ENCODE measurements at regions not wholly inside any gene's neighbourhood (a gene's known extent, or its start where the extent isn't known, plus 50 kb on each side); places are given as distances from the start of the nearest gene placed in this dataset.

GRCh38 chr4:147396105-147396504 lies 84.8 kb upstream of the EDNRA start:
- no peak for DNase-seq (ENCODE audit: insufficient read length, low spot score, missing footprints)
- TF ChIP-seq, protein P1, sequence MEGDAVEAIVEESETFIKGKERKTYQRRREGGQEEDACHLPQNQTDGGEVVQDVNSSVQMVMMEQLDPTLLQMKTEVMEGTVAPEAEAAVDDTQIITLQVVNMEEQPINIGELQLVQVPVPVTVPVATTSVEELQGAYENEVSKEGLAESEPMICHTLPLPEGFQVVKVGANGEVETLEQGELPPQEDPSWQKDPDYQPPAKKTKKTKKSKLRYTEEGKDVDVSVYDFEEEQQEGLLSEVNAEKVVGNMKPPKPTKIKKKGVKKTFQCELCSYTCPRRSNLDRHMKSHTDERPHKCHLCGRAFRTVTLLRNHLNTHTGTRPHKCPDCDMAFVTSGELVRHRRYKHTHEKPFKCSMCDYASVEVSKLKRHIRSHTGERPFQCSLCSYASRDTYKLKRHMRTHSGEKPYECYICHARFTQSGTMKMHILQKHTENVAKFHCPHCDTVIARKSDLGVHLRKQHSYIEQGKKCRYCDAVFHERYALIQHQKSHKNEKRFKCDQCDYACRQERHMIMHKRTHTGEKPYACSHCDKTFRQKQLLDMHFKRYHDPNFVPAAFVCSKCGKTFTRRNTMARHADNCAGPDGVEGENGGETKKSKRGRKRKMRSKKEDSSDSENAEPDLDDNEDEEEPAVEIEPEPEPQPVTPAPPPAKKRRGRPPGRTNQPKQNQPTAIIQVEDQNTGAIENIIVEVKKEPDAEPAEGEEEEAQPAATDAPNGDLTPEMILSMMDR (IDR thresholded peaks at IDR 0.05; ENCODE audit: extremely low read depth, low read depth, low read length): no peak

GRCh38 chr4:147398556-147398955 lies 82.3 kb upstream of the EDNRA start:
- H3K4me1 ChIP-seq (ENCODE audit: insufficient read depth, low read length): no peaks in the 10 kb centered on the region
- TF ChIP-seq, protein P1 (IDR thresholded peaks at IDR 0.05; ENCODE audit: extremely low read depth, low read depth, low read length): no peak
- DNase-seq (ENCODE audit: insufficient read length, low spot score, missing footprints): no peak
- H4K20me1 ChIP-seq (ENCODE audit: insufficient read depth, low read length): no peaks in the 10 kb centered on the region
- H3K27ac ChIP-seq (ENCODE audit: low read depth, low read length): no peak overlapping the region
- no peak overlapping the region for H3K4me3 ChIP-seq (ENCODE audit: insufficient read depth, low read length)
- no peak overlapping the region for H3K4me2 ChIP-seq (ENCODE audit: insufficient read depth, low read length)
- no peaks in the 10 kb centered on the region for H3K9me3 ChIP-seq (ENCODE audit: low read depth, low read length)
- no peaks in the 10 kb centered on the region for H3K36me3 ChIP-seq (ENCODE audit: insufficient read depth, low read length)
- H3K27me3 ChIP-seq (ENCODE audit: insufficient read depth, low read length): no peaks in the 10 kb centered on the region
- no peak overlapping the region for H2AFZ ChIP-seq (ENCODE audit: low read length)
- no peaks in the 10 kb centered on the region for H3K79me2 ChIP-seq (ENCODE audit: insufficient read depth, low read length)

More at GRCh38 chr4:147396105-147396504, 84.8 kb upstream of the EDNRA start:
- H3K27me3 ChIP-seq (ENCODE audit: insufficient read depth, low read length): no peaks in the 10 kb centered on the region
- H3K36me3 ChIP-seq (ENCODE audit: insufficient read depth, low read length): no peaks in the 10 kb centered on the region
- no peaks in the 10 kb centered on the region for H3K9me3 ChIP-seq (ENCODE audit: low read depth, low read length)
- H3K4me2 ChIP-seq (ENCODE audit: insufficient read depth, low read length): no peak overlapping the region
- H3K79me2 ChIP-seq (ENCODE audit: insufficient read depth, low read length): no peaks in the 10 kb centered on the region
- no peak overlapping the region for H3K27ac ChIP-seq (ENCODE audit: low read depth, low read length)
- no peak overlapping the region for H3K4me3 ChIP-seq (ENCODE audit: insufficient read depth, low read length)
- H3K4me1 ChIP-seq (ENCODE audit: insufficient read depth, low read length): no peaks in the 10 kb centered on the region
- no peaks in the 10 kb centered on the region for H4K20me1 ChIP-seq (ENCODE audit: insufficient read depth, low read length)
- no peak overlapping the region for H2AFZ ChIP-seq (ENCODE audit: low read length)

DNA sequence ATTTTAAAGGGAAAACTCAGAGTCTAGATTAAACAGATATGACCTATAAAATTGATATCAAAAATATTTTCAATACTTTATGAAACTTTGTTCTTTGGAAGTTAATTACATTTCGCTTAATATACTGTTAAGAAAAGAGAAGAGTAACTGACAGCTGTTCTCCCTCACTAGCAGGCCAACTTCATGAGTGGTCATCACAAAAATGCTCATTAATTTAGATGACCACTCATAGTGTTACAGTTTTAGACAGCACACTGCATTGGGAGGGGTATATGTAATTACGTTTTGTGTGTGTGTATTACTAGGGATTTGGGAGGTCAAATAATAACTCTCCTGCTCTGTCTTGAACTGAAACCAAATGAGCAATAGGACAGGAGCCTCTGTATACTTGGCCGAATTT lies 80.2 kb upstream of the EDNRA start:
- Histone ChIP-seq H4K20me1 (ENCODE audit: insufficient read depth, low read length) (no peaks in the 10 kb centered on the region), H3K4me1 (ENCODE audit: insufficient read depth, low read length) (no peaks in the 10 kb centered on the region), H3K4me3 (ENCODE audit: insufficient read depth, low read length) (no peak overlapping the region), H3K9me3 (ENCODE audit: low read depth, low read length) (no peaks in the 10 kb centered on the region), H2AFZ (ENCODE audit: low read length) (no peak overlapping the region), H3K4me2 (ENCODE audit: insufficient read depth, low read length) (no peak overlapping the region), H3K27me3 (ENCODE audit: insufficient read depth, low read length) (no peaks in the 10 kb centered on the region), H3K36me3 (ENCODE audit: insufficient read depth, low read length) (no peaks in the 10 kb centered on the region), H3K79me2 (ENCODE audit: insufficient read depth, low read length) (no peaks in the 10 kb centered on the region), H3K27ac (ENCODE audit: low read depth, low read length) (no peak overlapping the region)
- TF ChIP-seq, protein P1 (IDR thresholded peaks at IDR 0.05; ENCODE audit: extremely low read depth, low read depth, low read length): no peak
- DNase-seq (ENCODE audit: insufficient read length, low spot score, missing footprints): no peak

GRCh38 chr4:147401221-147401620 lies 79.7 kb upstream of the EDNRA start:
- Histone ChIP-seq H3K4me3 (ENCODE audit: insufficient read depth, low read length) (no peak overlapping the region), H3K79me2 (ENCODE audit: insufficient read depth, low read length) (no peaks in the 10 kb centered on the region), H3K4me2 (ENCODE audit: insufficient read depth, low read length) (no peak overlapping the region), H3K9me3 (ENCODE audit: low read depth, low read length) (no peaks in the 10 kb centered on the region), H3K36me3 (ENCODE audit: insufficient read depth, low read length) (no peaks in the 10 kb centered on the region), H3K27ac (ENCODE audit: low read depth, low read length) (no peak overlapping the region), H2AFZ (ENCODE audit: low read length) (no peak overlapping the region), H3K4me1 (ENCODE audit: insufficient read depth, low read length) (no peaks in the 10 kb centered on the region), H3K27me3 (ENCODE audit: insufficient read depth, low read length) (no peaks in the 10 kb centered on the region), H4K20me1 (ENCODE audit: insufficient read depth, low read length) (no peaks in the 10 kb centered on the region)
- TF ChIP-seq, protein P1 (IDR thresholded peaks at IDR 0.05; ENCODE audit: extremely low read depth, low read depth, low read length): no peak
- DNase-seq (ENCODE audit: insufficient read length, low spot score, missing footprints): no peak
